GM21717 (cell line): ENCODE measurements at regions not wholly inside any gene's neighbourhood (a gene's known extent, or its start where the extent isn't known, plus 50 kb on each side); places are given as distances from the start of the nearest gene placed in this dataset.
"Not testable (repeated sequence)": the region's sequence is repeated elsewhere in the genome, so short reads cannot be mapped to it uniquely, and the experiment has no call there.

Experiments used
- ATAC-seq: cut with Tn5 transposase; IDR thresholded peaks from one replicate; pipeline ENCODE4 v1.9.1; 2021; ENCODE audit warnings: mild to moderate bottlenecking, moderate library complexity; ENCODE audit not compliant: unreplicated experiment

DNA sequence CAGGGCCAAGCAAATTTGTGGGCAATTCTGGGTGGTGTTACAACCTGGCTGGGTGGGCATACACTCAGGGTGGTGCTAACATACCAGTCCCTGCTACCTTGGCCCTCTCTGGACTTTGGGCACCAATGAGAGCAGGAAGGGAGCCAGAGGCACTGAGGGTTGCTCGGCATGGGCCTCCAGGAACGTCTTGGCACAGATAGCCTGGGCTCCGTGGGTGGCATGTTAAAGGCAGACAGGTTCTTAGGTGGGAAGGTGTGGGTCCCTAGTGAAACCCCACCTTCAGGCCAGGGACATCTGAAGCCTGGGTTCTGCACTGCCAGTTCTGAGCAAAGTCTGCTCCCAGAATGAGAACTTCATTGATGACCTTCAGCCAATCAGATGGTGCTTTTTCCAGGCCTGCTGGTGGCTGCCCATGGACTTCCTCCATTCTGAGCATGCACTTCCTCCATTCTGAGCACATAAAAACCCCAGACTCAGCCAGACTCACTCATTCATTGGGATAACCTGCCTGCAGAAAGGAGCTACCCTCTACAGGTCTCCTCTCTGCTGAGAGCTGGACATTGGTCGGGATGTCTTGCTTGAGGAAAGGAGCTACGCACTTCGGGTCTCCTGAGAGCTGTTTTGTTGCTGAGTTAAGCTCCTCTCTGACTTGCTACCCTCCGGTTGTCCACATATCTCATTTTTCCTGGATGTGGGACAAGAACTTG, 2567.1 kb downstream of the PCDH9 start:
- ATAC-seq: no peak

DNA sequence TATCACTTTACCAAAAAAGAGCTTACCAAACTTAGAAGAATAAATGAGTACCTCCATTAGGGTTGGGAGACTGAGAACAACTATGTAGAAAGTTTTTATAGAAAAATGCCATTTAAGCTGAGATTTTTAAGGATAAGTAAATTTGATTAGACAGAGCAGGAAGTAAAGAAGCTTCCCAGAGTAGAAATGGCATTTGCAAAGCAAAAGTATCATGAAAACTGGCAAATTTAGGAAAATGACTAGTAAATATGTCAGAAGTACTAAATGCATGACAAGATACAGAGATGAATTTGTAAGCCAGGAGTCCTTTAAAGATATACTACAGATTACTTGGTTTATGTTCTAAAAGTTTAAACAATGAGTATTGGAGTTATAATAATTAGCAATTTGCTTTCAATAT, 2581.8 kb downstream of the PCDH9 start:
- ATAC-seq: no peak

DNA sequence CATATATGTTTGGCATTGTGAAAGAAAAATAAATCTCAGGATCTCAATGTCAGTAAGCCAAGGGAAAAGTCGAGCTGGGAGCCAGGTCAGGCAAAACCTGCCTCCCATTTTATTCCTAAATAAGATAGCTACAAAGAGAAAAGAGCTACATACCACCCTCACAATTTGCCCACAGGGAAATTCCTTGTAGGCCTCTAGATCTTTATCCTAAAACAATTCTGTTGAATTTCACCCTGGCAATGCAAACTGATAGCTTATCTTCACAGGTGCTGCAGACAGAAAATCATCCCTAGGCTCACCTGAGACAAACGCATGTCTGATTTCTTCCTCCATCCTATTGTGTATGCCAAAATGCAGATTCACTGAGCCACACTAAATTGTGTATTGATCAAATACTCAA, 2587.1 kb downstream of the PCDH9 start:
- no peak for ATAC-seq

GRCh38 chr13:64640002-64640401, 2590.1 kb downstream of the PCDH9 start:
- no peak for ATAC-seq

- no peak for ATAC-seq
These were observed 2590.9 kb downstream of the PCDH9 start for GRCh38 chr13:64639206-64639605.

DNA sequence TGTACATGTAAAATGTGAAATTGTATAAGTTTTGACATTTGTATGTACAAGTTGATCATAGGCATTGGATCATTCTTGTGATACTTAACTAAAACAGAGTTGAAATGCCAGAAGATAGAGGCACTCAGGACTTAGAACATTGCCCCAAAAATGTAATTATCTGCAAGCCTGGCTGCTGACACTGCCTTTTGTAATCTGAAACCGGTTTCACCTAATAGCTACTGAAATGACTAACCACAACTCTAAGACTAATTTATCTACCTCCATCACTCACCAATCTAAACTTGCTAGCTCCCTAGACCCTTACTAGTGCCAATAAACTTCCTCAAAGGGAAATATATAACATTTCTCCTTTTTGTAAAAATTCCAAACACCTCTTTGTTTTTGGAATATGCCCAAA, 2596.2 kb downstream of the PCDH9 start:
- ATAC-seq: no peak

DNA sequence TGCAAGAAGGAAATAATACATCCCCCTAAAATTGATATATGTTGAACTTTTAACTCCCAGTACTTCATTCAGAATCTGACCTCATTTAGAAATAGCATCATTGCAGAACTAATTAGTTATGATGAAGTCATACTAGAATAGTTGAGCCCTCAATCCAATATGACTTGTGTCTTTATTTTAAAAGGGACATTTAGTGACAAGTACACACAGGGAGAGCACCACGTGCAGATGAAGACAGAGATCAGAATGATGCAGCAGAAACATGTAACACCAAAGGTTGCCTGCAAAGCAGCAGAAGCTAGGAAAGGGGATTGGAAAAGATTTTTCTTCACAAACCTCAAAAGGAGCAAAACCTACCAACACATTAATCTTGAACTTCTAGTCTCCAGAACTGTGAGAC, 2602.5 kb downstream of the PCDH9 start:
- no peak for ATAC-seq

- no peak for ATAC-seq
These were observed 2604.0 kb downstream of the PCDH9 start for GRCh38 chr13:64626105-64626504.

GRCh38 chr13:64617231-64617630, 2612.9 kb downstream of the PCDH9 start:
- ATAC-seq: no peak

DNA sequence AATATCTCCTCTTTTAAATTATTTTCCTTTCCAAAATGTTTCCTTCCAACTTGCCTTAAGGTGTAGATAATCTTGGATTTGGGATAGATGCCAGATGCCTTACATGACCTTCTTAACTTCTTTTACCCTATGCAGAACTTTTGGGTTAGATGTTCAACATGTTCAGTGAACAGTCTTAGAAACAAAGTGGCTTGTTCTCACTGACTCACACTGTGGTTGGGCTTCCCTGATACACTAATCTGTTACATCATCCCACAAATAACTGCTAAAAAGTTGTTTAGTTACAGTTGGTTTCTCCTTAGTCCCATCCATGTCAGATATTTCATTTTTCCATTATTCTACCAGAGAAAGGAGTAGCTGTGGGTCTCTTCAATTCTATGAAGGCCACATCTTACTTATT, 2638.2 kb downstream of the PCDH9 start:
- ATAC-seq: no peak

DNA sequence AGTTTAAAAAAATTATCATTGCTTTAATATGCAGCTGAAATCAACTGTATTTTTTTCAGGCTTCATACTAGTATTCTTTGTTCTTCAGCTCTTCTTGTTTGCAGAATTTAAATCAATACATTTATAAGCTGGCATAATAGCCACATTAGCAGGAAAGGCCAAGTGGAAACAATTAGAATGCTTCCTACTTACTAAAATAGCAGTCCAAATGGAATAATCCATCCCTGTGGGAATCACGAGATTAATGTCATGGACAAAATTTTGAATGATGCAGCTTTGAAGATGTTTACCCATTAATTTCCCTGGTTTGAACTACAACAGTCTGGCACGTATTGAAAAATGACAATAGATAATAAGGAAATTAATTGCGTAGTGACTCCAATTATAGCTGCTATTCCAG, 2650.8 kb downstream of the PCDH9 start:
- ATAC-seq: no peak

GRCh38 chr13:64568748-64569147, 2661.4 kb downstream of the PCDH9 start:
- no peak for ATAC-seq

- ATAC-seq: not testable (repeated sequence)
These were observed 2672.1 kb downstream of the PCDH9 start for GRCh38 chr13:64558031-64558430.

GRCh38 chr13:64556376-64556775, 2673.8 kb downstream of the PCDH9 start:
- ATAC-seq: no peak

GRCh38 chr13:64553411-64554129, 2676.6 kb downstream of the PCDH9 start:
- ATAC-seq: no peak

DNA sequence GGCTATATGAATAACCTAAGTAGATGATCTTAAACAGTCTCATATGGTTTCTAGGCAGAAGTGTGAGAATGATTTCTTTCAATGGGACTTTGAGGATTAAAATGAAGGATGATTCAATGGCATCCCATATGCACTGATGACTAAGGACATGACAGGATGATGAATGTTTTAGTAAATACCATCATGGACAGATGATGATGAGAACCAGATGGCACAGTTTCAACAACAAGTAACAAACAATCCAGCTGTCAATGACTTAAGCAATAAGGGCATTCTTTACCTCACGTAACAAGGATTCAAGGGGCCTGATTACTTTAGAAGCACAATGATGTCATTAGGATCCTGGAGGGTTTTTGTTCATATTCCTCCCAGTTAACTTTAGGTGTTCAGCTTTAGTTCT, 2678.4 kb downstream of the PCDH9 start:
- no peak for ATAC-seq

GRCh38 chr13:64546371-64546770, 2683.8 kb downstream of the PCDH9 start:
- no peak for ATAC-seq

DNA sequence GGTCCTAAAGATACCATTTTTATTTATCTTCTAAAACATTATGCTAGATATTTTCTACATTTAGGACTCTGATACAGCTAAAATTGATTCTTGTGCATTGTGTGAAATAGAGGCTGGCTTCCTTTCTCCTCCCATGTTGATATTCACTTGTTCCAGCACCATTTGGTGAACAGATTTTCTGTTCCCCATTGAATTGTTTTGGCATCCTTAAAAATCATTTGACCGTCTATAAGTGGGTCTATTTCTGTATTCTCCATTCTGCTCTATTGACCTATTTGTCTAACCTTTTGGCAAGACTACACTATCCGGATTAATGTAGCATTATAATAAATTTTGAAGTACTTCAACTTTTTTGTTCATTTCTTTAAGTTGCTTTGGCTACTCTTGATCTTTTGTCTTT, 2689.2 kb downstream of the PCDH9 start:
- ATAC-seq: no peak

- no peak for ATAC-seq
These were observed 2689.7 kb downstream of the PCDH9 start for GRCh38 chr13:64540468-64540867.

DNA sequence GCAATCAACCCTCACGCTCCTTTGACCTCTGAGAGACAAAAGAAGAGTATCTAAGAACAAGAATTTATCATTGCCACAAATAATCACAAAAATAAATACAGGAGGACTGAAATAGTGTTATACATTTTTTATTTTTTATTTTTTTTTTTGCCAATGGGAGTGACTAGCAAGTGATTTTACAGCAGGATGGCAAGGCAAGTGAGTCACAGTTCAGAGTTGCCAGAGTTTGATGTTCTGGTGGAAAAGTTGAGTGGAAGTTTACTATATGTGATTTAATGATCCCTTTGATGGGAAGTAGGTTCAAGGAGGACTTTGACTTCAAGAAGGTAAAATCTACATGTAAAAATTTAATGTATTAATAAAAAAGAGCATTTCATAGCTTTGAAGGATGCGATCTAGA, 2691.4 kb downstream of the PCDH9 start:
- no peak for ATAC-seq

GRCh38 chr13:64534302-64534701, 2695.8 kb downstream of the PCDH9 start:
- no peak for ATAC-seq

DNA sequence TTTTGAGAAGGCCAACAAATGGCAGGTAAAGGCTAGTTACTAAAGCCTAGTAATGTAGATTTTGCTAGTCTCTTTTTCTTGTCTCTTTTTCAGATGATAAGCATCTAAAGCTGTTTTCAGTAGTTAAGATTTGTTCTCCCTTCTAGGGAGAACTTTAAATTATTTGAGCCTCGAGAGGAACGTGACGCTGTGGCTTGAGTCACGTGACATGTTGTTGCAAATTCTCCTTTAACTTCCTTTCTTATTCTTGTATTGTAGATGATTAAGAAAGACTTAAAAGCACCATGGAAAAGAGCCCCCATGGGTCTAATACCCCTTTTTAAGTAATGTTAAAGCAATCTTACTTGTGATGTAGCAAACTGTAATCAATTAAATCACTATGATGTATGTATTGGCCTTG, 2698.7 kb downstream of the PCDH9 start:
- ATAC-seq: no peak
